GM18505 (cell line): ENCODE measurements at regions not wholly inside any gene's neighbourhood (a gene's known extent, or its start where the extent isn't known, plus 50 kb on each side); places are given as distances from the start of the nearest gene placed in this dataset.
"Not testable (repeated sequence)": the region's sequence is repeated elsewhere in the genome, so short reads cannot be mapped to it uniquely, and the experiment has no call there.

Source experiments
- ATAC-seq: cut with Tn5 transposase; IDR thresholded peaks from one replicate; pipeline ENCODE4 v1.9.1; 2021; ENCODE audit not compliant: unreplicated experiment
- POLR2A ChIP-seq: IDR thresholded peaks from 4 replicates; pipeline ENCODE4 v1.6.1; 2011; ENCODE audit warnings: borderline replicate concordance; ENCODE audit not compliant: insufficient read depth, insufficient read length; ENCODE audit errors: extremely low read depth

GRCh38 chr14:34055157-34055950 is 104.5 kb upstream of the EGLN3 start:
- no peak for TF ChIP-seq POLR2A
- ATAC-seq, result no peak

- TF ChIP-seq POLR2A, result no peak
- no peak for ATAC-seq
These were observed 102.8 kb upstream of the EGLN3 start for GRCh38 chr14:34053666-34054065.

GRCh38 chr14:34052658-34053014 is 101.8 kb upstream of the EGLN3 start:
- ATAC-seq, result no peak
- no peak for TF ChIP-seq POLR2A

- peak; percentile 60 for ATAC-seq
- no peak for TF ChIP-seq POLR2A
These were observed 101.2 kb upstream of the EGLN3 start for GRCh38 chr14:34051966-34052657.

GRCh38 chr14:34050606-34051005 is 99.7 kb upstream of the EGLN3 start:
- TF ChIP-seq POLR2A, result no peak
- no peak for ATAC-seq

- no peak for TF ChIP-seq POLR2A
- ATAC-seq, result no peak
These were observed 98.9 kb upstream of the EGLN3 start for GRCh38 chr14:34049790-34050189.

- not testable (repeated sequence) for ATAC-seq
These were observed 98.3 kb upstream of the EGLN3 start for GRCh38 chr14:34049187-34049586.

- ATAC-seq, result no peak
These were observed 96.1 kb upstream of the EGLN3 start for GRCh38 chr14:34046799-34047520.

GRCh38 chr14:34044666-34045306 is 93.9 kb upstream of the EGLN3 start:
- no peak for ATAC-seq

More at GRCh38 chr14:34046799-34047520, 96.1 kb upstream of the EGLN3 start:
- no peak for TF ChIP-seq POLR2A

GRCh38 chr14:34044373-34044637 is 93.4 kb upstream of the EGLN3 start:
- no peak for TF ChIP-seq POLR2A
- ATAC-seq, result no peak

More at GRCh38 chr14:34044666-34045306, 93.9 kb upstream of the EGLN3 start:
- no peak for TF ChIP-seq POLR2A

GRCh38 chr14:34043627-34044372 is 92.9 kb upstream of the EGLN3 start:
- ATAC-seq, result peak; percentile 93
- TF ChIP-seq POLR2A, result no peak

GRCh38 chr14:34041220-34041619 is 90.3 kb upstream of the EGLN3 start:
- ATAC-seq, result no peak
- no peak for TF ChIP-seq POLR2A

- ATAC-seq, result no peak
- no peak for TF ChIP-seq POLR2A
These were observed 89.9 kb upstream of the EGLN3 start for GRCh38 chr14:34040766-34041165.
